ENCODE measurements at regions not wholly inside any gene's neighbourhood (a gene's known extent, or its start where the extent isn't known, plus 50 kb on each side); places are given as distances from the start of the nearest gene placed in this dataset.

GRCh38 chr12:127223731-127224130 lies 1043.2 kb upstream of the TMEM132C start:
- DNase-seq, result no peak

GRCh38 chr12:127230843-127231260 lies 1036.1 kb upstream of the TMEM132C start:
- no peak for DNase-seq

GRCh38 chr12:127231371-127231770 lies 1035.6 kb upstream of the TMEM132C start:
- no peak for DNase-seq

- DNase-seq, result no peak
These were observed 1034.0 kb upstream of the TMEM132C start for GRCh38 chr12:127233016-127233415.

DNA sequence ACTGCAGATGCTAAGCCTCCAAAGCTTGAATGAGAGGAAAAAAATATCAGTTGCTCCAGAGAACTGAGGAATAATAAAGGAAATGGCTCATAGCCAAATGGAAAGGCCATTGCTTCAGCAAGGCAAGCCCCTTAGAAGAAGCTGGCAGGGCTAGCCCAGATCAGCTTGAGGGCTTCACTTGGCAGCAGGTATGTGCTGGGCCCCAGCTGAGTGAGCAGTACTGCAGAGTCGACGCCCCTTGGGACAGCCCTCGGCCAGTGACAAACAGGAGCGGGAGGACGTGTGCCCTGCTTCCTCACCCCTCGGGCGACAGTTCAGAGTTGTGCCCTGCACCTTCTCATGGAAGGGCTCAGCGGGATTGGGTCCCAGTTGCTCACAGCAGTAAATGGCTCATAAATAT lies 1031.2 kb upstream of the TMEM132C start:
- no peak for DNase-seq

- no peak for DNase-seq
These were observed 1030.5 kb upstream of the TMEM132C start for GRCh38 chr12:127236491-127236890.

GRCh38 chr12:127237151-127237550 lies 1029.8 kb upstream of the TMEM132C start:
- no peak for DNase-seq

GRCh38 chr12:127238107-127238506 lies 1028.9 kb upstream of the TMEM132C start:
- no peak for DNase-seq

GRCh38 chr12:127239781-127240180 lies 1027.2 kb upstream of the TMEM132C start:
- no peak for DNase-seq

DNA sequence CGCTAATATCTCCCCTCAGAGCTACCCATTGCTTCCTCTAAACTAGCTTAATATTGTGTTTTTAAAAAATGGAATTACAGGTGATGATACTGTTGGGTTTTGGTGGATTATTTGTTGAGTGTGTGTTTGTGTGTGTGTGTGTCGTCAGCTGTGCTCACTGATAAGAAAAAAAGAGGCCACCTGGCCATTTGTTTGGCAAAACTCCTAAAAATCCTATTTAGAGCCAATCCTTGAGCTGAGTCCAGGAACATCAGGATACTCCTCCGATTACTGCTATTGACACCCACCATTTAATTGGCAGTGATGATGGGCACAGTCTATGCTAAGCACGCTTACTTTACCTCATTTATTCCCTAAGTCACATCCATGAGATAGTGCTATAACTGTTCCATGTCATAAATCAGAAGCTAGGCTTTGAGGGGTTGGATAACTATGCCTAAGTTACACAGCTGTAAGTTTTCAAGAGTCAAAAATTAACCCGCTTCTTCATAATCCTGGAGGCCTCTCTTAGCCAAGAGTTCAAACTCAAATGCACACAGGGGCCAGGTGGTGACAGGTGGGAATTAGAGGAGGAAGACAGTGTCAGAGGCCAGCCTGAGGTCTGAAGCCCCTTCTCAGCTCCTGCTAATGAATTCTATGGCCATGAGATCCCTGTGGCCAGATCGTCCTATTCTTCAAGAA lies 1026.6 kb upstream of the TMEM132C start:
- no peak for DNase-seq

GRCh38 chr12:127241072-127241817 lies 1025.7 kb upstream of the TMEM132C start:
- no peak for DNase-seq

GRCh38 chr12:127245009-127245408 lies 1022.0 kb upstream of the TMEM132C start:
- DNase-seq, result no peak

DNA sequence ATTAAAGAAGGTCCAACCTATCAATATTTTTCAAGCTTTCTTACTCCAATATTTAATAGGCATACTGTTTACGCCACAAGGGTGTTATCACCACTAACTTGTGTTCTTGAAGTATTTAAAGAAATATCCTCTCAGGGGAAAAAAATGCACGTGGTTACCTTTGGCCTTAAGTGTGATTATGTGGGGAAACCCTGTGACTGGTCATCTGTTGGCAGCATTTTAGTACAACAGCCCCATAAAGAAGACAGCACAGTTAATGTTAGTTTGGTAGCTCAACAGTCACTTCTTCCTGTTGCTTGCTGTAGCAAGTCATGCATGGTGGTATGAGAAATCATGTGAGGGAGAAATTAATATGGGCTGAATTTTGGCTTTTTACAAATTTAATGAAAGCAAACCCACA lies 1021.5 kb upstream of the TMEM132C start:
- DNase-seq, result no peak

DNA sequence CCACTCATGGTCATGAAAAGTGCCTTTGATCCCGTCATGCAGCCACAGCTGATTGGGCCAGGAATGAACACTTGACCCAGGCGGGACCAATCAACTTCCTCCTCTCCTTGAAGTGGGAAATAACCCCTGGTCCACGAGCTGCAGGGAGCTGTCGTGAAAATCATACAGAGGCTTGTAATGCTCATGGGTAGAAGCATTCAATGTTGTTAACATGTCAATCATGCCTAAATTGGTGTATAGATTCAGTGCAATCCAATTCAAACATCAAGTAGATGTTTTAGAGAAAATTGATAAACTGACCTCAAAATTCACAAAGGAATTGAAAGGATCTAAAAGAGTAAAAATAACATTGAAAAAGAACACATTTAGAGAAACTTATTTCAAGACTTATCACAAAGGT lies 1019.0 kb upstream of the TMEM132C start:
- DNase-seq, result no peak

DNA sequence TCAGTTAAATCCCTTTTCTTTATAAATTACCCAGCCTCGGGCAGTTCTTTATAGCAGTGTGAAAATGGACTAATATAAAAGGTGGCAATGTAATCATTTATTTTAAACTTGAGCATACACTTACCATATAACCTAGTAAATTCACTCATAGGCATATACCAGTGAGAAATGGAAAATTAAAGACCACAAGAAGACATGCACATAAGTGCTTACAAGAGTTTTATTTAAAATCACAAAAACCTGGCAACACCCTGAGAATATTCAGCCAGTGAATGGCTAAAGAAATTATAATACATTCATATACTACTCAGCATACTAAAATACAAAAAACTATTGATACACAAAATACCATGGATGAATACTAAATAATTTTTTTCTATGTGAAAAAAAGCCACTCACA lies 1017.5 kb upstream of the TMEM132C start:
- DNase-seq, result no peak

GRCh38 chr12:127253797-127254327 lies 1013.1 kb upstream of the TMEM132C start:
- no peak for DNase-seq

- no peak for DNase-seq
These were observed 1012.5 kb upstream of the TMEM132C start for GRCh38 chr12:127254420-127254955.

DNA sequence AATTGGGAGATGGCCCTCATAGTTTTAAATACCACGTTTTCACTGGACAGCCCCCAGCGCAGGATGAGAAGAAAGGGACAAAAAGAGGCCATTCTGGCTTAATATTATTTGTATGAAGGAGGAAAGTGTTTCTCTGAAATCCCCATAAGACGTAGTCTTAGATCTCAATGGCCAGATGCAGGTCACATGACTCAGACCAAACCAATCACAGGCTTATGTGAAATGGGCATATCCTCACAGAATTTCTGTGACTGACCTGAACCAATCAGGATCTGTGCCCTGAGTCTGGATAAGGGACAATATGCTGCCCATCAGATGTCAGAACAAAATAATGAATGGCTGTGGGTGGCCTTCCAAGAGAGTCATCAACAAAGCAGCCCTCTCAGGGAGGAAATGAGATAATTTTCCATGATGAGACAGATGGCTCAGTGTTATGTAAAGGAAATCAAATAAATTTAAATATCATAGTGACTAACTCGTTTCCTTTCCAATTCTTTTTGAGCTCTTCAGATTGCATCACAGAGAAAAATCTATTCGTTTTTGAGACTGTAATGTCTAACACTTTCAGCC lies 1009.5 kb upstream of the TMEM132C start:
- no peak for DNase-seq

- DNase-seq, result no peak
These were observed 1006.4 kb upstream of the TMEM132C start for GRCh38 chr12:127260531-127260930.

GRCh38 chr12:127260999-127261398 lies 1006.0 kb upstream of the TMEM132C start:
- DNase-seq, result no peak

DNA sequence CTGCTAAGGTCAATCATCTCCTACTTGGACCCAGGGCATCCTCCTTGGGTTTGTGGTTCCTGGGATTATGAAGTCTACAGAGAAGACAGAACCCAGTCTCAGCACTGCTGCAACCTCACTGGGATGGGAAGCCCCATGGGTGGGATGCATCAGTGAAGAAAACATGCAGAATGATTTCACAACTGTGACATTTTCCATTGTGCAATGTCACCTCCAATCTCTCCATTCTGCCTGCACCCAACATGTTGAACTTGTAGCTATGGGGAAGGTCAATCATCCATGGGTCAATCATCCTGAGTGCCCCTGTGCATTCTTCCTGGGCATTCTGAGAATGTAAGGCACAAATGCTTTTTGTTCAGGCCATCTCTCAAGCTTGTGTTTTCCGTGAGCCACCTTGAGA lies 1004.4 kb upstream of the TMEM132C start:
- DNase-seq, result no peak

DNA sequence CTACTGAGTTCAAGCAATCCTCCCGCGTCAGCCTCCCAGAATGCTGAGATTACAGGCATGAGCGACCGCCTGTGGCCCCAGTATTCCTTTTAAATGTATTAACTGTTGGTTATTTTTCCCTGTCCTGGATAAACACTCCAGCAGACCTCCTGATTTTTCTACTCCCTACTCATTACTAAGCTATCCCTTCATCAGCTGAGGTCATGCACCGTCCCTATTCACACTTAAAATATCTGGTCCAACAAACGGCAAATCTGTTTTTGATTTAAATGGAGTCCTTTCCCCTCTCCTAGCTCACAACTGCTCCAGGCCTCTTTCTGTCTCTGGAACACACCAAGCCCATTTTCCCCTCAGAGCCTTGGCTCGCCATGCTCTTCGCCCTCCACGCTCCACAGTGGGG lies 1003.3 kb upstream of the TMEM132C start:
- no peak for DNase-seq

GRCh38 chr12:127267128-127267527 lies 999.8 kb upstream of the TMEM132C start:
- no peak for DNase-seq

DNA sequence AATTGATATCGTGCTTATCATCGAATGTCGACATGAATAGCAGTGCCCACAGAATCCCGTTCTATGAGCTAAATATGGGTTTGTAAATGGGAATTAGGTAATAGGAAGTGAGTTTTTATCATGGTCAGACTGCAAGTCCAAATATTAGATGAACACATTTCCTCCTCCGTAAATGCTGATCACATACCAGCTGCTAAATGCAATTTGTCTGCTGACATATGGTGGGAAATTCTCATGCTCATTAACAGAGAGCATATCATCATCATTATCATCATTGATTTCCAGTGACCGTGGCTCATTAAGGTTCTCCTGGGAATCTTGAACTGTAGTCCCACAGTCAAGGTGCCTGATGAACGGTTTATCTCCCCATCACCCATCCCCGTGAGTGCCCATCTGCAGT lies 998.8 kb upstream of the TMEM132C start:
- no peak for DNase-seq

Measured in stimulated activated CD4-positive, alpha-beta T cell treated with anti-CD3 and anti-CD28 coated beads, Interleukin-2, amount 100 ng/mL, for 24 hours (primary cell).